ENCODE measurements at regions not wholly inside any gene's neighbourhood (a gene's known extent, or its start where the extent isn't known, plus 50 kb on each side); places are given as distances from the start of the nearest gene placed in this dataset.

GRCh38 chr9:89811356-89811755 lies 206.5 kb downstream of the GADD45G start:
- no peak overlapping the region for H3K4me3 ChIP-seq
- TF ChIP-seq CTCF (IDR thresholded peaks at IDR 0.05) (no peak), POLR2A (IDR thresholded peaks at IDR 0.05) (no peak)
- H3K27ac ChIP-seq: no peak overlapping the region
- DNase-seq: peak in 3 of 7 donors; percentile 13 to 20 (median 16)
- intact Hi-C loops (cut with DNase I): no loop called here
- WGBS, 4 donors: 82 to 93% (median 88%) methylated on average over 2 to 3 of the region's 3 CpGs
- no peaks in the 10 kb centered on the region for H3K27me3 ChIP-seq
- H3K4me1 ChIP-seq (replicated peaks in 1 of 2): peaks cover 28 to 43% of the 10 kb centered on the region in 2 donors
- H3K36me3 ChIP-seq (replicated peaks in 1 of 2): no peaks in the 10 kb centered on the region
- H3K9me3 ChIP-seq (replicated peaks in 1 of 3): no peaks in the 10 kb centered on the region

GRCh38 chr9:89811886-89812450 lies 207.2 kb downstream of the GADD45G start:
- DNase-seq: peak in 2 of 7 donors; percentile 12 to 41
- no peak for TF ChIP-seq POLR2A (IDR thresholded peaks at IDR 0.05)
- no peak for TF ChIP-seq CTCF (IDR thresholded peaks at IDR 0.05)

DNA sequence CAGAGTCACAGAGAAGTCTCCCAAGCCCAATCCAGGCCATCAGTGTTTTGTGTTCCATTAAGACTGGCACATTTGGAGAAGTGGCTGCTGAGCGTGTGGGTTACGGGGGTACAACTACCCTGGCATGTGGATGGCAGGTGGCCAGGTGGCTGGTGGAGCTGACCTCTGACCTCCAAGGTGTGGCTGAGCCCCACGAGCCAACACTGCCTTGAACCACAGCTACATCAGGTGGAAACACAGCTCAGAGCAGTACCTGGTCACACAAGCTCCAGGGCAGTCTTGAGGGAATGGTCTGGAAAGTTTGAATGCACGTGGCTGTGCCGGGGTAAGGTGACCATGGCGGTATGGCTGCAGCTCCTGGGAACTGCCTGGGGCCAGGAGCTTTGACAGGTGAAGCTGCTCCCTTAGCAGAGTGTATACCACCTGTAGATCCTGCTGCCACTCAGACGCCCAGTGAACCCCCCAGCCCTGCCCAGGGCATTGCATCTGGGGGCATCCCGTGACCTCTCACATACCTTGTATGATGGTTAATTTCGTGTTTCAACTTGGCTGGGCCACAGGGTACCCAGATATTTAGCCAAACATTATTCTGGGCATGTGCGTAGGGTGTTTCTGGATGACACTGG lies 207.9 kb downstream of the GADD45G start:
- Histone ChIP-seq H3K4me3 (no peak overlapping the region), H3K36me3 (replicated peaks in 1 of 2) (no peaks in the 10 kb centered on the region), H3K9me3 (replicated peaks in 1 of 3) (no peaks in the 10 kb centered on the region), H3K4me1 (replicated peaks in 1 of 2) (peaks cover 35 to 50% of the 10 kb centered on the region in 2 donors), H3K27me3 (no peaks in the 10 kb centered on the region), H3K27ac (no peak overlapping the region)
- 88 to 94% (median 93%) methylated on average over 3 to 10 of the region's 10 CpGs for WGBS, 4 donors
- no peak for TF ChIP-seq POLR2A (IDR thresholded peaks at IDR 0.05)
- no peak for TF ChIP-seq CTCF (IDR thresholded peaks at IDR 0.05)
- intact Hi-C loops (cut with DNase I): no loop called here
- DNase-seq: peak in 3 of 7 donors; percentile 14 to 50 (median 20)

More at GRCh38 chr9:89811886-89812450, 207.2 kb downstream of the GADD45G start:
- H3K4me3 ChIP-seq: no peak overlapping the region
- no peak overlapping the region for H3K27ac ChIP-seq
- H3K9me3 ChIP-seq (replicated peaks in 1 of 3): no peaks in the 10 kb centered on the region
- H3K4me1 ChIP-seq (replicated peaks in 1 of 2): peaks cover 30 to 49% of the 10 kb centered on the region in 2 donors
- intact Hi-C loops (cut with DNase I): no loop called here
- 91 to 93% (median 92%) methylated on average over 9 to 10 of the region's 10 CpGs for WGBS, 4 donors
- H3K27me3 ChIP-seq: no peaks in the 10 kb centered on the region
- H3K36me3 ChIP-seq (replicated peaks in 1 of 2): no peaks in the 10 kb centered on the region

DNA sequence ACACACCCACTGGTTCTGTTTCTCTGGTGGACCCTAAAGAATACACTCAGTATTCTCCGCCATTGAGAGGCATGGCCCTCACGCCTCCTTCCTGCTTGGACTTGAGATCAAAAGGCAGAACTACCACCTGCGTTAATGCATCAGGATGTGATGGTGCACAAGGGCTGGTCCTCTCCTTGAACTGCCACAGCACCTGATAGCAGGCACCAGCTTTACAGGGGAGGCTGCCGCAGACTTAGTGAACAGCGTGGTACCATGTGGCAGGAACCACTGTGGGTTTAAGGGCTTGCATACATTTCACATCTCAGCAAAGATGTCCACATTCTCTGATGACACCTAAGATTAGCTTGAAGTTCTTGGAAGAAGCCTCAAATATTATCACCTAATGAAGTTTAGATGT lies 208.7 kb downstream of the GADD45G start:
- Histone ChIP-seq H3K9me3 (replicated peaks in 1 of 3) (no peaks in the 10 kb centered on the region), H3K27me3 (no peaks in the 10 kb centered on the region), H3K4me1 (replicated peaks in 1 of 2) (peaks cover 33 to 49% of the 10 kb centered on the region in 2 donors), H3K27ac (no peak overlapping the region), H3K4me3 (no peak overlapping the region), H3K36me3 (replicated peaks in 1 of 2) (no peaks in the 10 kb centered on the region)
- TF ChIP-seq CTCF (IDR thresholded peaks at IDR 0.05) (no peak), POLR2A (IDR thresholded peaks at IDR 0.05) (no peak)
- intact Hi-C loops (cut with DNase I): no loop called here
- WGBS, 4 donors: 95 to 98% (median 96%) methylated on average over 4 to 5 of the region's 5 CpGs
- peak in 3 of 7 donors; percentile 11 to 28 (median 13) for DNase-seq
